Smooth muscle cell of the brain vasculature (primary cell): ENCODE measurements at regions not wholly inside any gene's neighbourhood (a gene's known extent, or its start where the extent isn't known, plus 50 kb on each side); places are given as distances from the start of the nearest gene placed in this dataset.

Source experiments
- DNase-seq: peaks from one replicate; pipeline ENCODE4 v3.0.0-alpha.2; 2012; ENCODE audit warnings: low read depth, low spot score

- DNase-seq, result no peak
Measured at GRCh38 chr14:97712471-97712870, 915.3 kb downstream of the VRK1 start.

- no peak for DNase-seq
Measured at GRCh38 chr14:97713023-97713422, 915.8 kb downstream of the VRK1 start.

GRCh38 chr14:97718886-97719442 lies 921.8 kb downstream of the VRK1 start:
- DNase-seq, result no peak

GRCh38 chr14:97719931-97720330 lies 922.7 kb downstream of the VRK1 start:
- DNase-seq, result no peak

- no peak for DNase-seq
Measured at GRCh38 chr14:97723351-97723750, 926.2 kb downstream of the VRK1 start.

- no peak for DNase-seq
Measured at GRCh38 chr14:97723819-97724218, 926.6 kb downstream of the VRK1 start.

- DNase-seq, result no peak
Measured at GRCh38 chr14:97724265-97724731, 927.1 kb downstream of the VRK1 start.

- DNase-seq, result no peak
Measured at GRCh38 chr14:97726676-97727075, 929.5 kb downstream of the VRK1 start.

- no peak for DNase-seq
Measured at GRCh38 chr14:97730706-97731105, 933.5 kb downstream of the VRK1 start.

GRCh38 chr14:97731800-97732199 lies 934.6 kb downstream of the VRK1 start:
- no peak for DNase-seq

GRCh38 chr14:97747316-97747715 lies 950.1 kb downstream of the VRK1 start:
- DNase-seq, result no peak

GRCh38 chr14:97748616-97749015 lies 951.4 kb downstream of the VRK1 start:
- no peak for DNase-seq

GRCh38 chr14:97757491-97757890 lies 960.3 kb downstream of the VRK1 start:
- DNase-seq, result no peak

- DNase-seq, result no peak
Measured at GRCh38 chr14:97760050-97760449, 962.9 kb downstream of the VRK1 start.

GRCh38 chr14:97762386-97762785 lies 965.2 kb downstream of the VRK1 start:
- DNase-seq, result no peak

- no peak for DNase-seq
Measured at GRCh38 chr14:97771340-97772045, 974.3 kb downstream of the VRK1 start.

GRCh38 chr14:97773598-97773997 lies 976.4 kb downstream of the VRK1 start:
- no peak for DNase-seq

GRCh38 chr14:97776890-97777558 lies 979.8 kb downstream of the VRK1 start:
- DNase-seq, result no peak

GRCh38 chr14:97777622-97778355 lies 980.6 kb downstream of the VRK1 start:
- DNase-seq, result no peak

GRCh38 chr14:97779140-97779539 lies 982.0 kb downstream of the VRK1 start:
- no peak for DNase-seq

- no peak for DNase-seq
Measured at GRCh38 chr14:97780804-97781203, 983.6 kb downstream of the VRK1 start.

- no peak for DNase-seq
Measured at GRCh38 chr14:97781961-97782360, 984.8 kb downstream of the VRK1 start.
